GM11168 (cell line): ENCODE measurements at regions not wholly inside any gene's neighbourhood (a gene's known extent, or its start where the extent isn't known, plus 50 kb on each side); places are given as distances from the start of the nearest gene placed in this dataset.
"Not testable (repeated sequence)": the region's sequence is repeated elsewhere in the genome, so short reads cannot be mapped to it uniquely, and the experiment has no call there.

Experiments
- in situ Hi-C: fragments of 300-500 bp; cut with MboI; formaldehyde crosslinking; loops from one replicate; pipeline ENCODE4 v1.12.0; 2022; ENCODE audit warnings: low sequenced_read_pairs; ENCODE audit not compliant: unreplicated experiment

- in situ Hi-C loops = no loop called here
These were observed 52.5 kb upstream of the FBXO28 start for GRCh38 chr1:224061436-224061835.

DNA sequence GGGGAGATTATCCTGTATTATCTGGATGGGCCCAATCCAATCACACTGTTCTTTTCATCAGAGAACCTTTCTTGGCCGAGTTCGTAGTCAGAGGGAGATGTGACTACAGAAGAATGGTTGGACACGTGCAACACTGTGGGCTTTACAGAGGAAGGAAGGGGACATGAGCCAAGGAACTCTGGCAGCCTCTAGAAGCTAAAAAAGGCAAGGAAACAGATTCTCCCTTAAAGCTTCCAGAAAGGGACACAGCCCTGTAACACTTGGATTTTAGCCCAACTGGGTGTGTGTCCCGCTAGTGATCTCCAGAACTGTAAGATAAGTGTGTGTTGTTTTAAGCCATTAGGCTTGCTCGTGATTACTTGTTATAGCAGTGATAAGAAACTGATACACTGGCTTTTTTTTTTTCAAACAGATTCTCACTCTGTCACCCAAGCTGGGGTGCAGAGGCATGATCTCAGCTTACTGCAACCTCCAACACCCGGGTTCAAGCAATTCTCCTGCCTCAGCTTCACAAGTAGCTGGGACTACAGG lies 53.9 kb upstream of the FBXO28 start:
- in situ Hi-C loops = no loop called here

DNA sequence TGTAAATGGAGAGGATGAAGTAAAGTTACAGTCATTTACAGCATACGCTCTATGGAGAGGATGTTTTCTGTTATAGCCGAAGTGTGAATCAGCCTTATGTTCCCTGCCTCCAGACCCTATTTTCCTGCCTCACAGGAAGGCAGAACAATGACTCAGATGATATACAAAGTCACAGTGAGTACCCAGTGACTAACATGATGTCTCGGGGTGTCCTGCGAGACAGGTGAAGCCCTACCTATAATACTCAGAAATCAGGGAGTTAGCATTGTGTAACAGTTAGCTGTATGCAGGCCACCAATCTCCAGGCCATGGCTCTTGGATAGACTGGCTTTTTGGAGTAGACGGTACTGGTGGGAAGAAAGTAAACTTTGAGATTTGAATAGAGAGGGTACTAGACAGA lies 55.6 kb upstream of the FBXO28 start:
- in situ Hi-C loops = no loop called here

DNA sequence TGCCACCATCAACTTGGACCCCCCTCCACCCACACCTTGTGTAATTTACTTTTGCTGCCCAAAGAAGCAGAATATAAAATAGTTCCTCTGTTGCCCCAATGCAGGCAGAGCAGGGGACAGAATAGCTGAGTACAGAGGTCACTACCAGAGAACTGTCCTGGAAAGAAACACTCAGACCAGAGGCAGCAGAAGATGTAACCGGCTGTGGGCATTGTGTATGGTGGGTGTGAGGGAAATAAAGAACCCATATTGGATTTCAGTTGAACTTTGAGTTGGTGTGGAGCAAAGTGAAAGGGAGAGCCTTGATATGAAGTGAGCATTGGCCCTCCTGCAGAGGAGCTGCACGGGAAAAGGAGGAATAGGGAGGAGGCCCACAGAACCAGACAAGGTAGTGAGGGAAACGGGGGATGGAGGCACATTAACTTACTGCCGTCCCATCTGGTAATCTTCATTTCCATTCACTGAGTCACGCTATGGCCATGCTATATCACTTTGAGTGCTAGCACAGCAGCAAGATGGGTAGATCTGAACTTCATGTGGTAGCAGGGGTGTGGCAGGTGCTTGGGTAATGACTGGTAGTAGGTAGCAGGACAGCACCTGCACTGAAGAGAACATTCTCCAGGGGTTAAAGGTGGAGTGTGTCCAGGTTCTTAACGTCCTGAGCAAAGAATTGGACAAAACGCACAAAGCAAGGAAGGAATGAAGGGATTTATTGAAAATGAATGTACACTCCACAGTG lies 56.3 kb upstream of the FBXO28 start:
- in situ Hi-C loops = no loop called here

DNA sequence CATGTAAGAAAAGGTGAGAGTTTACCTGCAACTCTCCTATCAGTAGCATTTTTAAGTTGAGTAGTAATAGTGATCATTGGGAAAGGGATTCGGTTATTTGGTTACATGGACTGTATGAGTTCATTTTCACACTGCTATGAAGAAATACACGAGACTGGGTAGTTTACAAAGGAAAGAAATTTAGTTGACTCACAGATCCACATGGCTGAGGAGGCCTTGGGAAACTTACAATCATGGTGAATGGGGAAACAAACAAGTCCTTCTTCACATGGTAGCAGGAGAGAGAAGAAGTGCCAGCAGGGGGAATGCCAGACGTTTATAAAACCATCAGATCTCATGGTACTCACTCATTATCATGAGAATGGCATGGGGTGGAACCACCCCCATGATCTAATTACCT lies 59.3 kb upstream of the FBXO28 start:
- in situ Hi-C loops = no loop called here

GRCh38 chr1:224054012-224054411 lies 59.9 kb upstream of the FBXO28 start:
- in situ Hi-C loops = no loop called here

GRCh38 chr1:224053456-224053855 lies 60.5 kb upstream of the FBXO28 start:
- in situ Hi-C loops = no loop called here

DNA sequence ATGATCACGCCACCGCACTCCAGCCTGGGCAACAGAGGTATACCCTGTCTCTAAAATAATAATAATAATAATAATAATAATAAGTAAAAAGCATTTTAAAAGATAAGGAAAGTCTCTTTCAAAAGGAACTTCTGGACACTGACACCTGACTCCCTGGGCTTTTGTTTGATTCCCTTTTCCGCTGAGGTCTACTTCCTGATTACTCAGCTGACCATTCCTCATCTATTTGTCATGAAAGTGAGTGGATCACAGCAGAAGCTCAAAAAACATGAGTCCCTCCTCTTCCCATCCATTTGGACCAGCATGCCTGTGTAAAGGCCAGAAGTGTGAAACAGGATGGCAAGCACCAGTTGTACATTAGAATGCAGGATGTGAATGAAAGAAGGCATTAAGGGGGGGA lies 61.1 kb upstream of the FBXO28 start:
- in situ Hi-C loops = no loop called here

- in situ Hi-C loops = not testable (repeated sequence)
These were observed 62.1 kb upstream of the FBXO28 start for GRCh38 chr1:224051782-224052181.

GRCh38 chr1:224051086-224051406 lies 62.9 kb upstream of the FBXO28 start:
- in situ Hi-C loops = no loop called here

DNA sequence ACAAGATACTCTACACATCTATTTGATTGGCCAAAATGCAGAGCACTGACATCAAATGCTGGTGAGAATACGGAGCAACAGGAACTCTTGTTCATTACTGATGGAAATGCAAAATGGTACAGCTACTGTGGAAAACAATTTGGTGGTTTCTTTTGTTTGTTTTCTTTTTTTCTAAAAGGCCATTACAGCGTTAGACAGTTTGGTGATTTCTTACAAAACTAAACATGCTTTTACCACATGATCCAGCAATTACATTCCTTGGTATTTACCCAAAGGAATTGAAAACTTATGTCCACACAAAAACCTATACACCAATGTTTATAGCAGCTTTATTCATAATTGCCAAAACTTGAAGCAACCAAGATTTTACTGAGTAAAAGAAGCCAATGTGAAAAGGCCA lies 66.4 kb upstream of the FBXO28 start:
- in situ Hi-C loops = no loop called here

DNA sequence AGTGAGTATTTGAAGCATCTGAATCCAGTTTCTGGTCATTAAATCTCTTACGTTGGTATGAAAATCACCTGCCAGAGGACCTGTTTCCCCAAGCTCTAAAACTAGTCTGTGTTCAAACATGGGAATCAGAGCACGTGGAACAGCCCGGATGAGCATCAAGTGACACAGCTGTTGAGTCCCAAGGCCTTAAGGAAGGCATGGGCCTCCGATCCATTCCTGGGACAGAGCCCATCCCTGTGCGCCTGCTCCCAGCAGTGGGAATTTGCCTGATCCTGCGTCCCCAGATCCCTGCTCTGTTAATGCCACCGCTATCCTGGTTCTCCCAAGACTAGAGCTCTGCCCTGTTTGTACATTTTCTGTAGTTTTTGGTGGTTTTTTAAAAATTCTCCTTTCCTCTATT lies 68.4 kb upstream of the FBXO28 start:
- in situ Hi-C loops = no loop called here

DNA sequence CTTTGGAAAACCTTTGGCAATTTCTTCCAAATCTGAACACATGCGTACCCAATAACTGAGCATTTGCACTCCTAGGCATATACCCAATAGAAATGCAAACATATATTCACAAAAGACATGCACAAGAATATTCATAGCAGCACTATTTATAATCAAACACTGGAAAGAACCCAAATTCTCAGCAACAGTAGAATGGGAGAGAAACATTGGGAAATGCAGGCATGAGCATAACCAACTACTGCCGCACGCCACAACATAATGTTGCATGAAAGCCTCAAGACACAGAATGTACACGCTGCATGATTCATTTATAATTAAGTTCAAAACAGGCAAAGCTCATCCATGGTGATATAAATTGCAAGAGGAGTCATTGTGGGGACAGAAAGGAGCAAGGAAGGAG lies 69.5 kb upstream of the FBXO28 start:
- in situ Hi-C loops = no loop called here

DNA sequence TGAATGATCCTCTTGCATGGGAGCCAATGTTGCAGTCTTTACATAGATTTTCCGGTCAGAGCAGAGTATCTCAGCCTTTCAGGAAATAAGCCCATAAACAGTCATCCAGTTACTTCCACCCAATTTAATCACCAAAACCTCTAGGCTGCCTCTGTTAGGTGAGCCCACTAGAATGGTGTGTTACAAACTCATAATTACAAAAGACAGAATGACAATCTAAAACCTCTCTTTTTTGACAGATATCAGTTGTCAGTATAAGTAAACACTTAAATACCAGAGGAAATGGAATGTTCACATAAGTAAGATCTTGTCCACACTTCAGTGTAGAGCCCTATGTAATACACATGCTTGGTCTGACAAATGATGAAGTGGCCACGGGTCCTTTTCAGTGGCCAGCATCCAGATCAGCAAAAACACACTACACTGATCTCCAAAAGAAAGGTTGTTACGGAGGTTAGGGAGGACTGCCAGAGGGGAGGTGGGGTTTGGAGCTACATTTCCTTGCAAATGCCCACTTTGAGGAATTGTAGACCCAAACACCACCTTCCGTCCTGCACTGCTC lies 71.3 kb upstream of the FBXO28 start:
- in situ Hi-C loops = no loop called here

- in situ Hi-C loops = no loop called here
These were observed 72.9 kb upstream of the FBXO28 start for GRCh38 chr1:224041032-224041431.

GRCh38 chr1:224040423-224040822 lies 73.5 kb upstream of the FBXO28 start:
- in situ Hi-C loops = not testable (repeated sequence)

GRCh38 chr1:224040006-224040405 lies 73.9 kb upstream of the FBXO28 start:
- in situ Hi-C loops = not testable (repeated sequence)

DNA sequence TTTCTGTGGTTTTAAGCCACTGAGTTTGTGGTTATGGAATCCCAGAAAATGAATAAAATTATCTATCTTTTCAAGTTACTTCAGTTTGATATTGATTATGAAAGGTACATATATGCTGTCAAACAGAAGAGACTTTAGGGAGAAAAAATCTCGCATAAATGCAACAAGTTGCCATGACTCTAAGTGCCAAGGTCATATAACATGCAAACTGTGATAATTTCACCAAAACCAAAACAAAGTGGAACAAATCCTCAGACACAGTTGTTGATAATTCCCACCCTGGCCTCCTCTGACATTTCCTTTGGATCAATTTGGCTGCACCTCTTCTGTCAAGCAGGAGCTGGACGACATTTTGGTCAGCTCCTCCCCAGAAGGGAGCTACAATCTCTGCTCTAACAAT lies 75.1 kb upstream of the FBXO28 start:
- in situ Hi-C loops = not testable (repeated sequence)

- in situ Hi-C loops = not testable (repeated sequence)
These were observed 76.5 kb upstream of the FBXO28 start for GRCh38 chr1:224037362-224037761.

- in situ Hi-C loops = not testable (repeated sequence)
These were observed 81.2 kb upstream of the FBXO28 start for GRCh38 chr1:224032608-224033276.

- in situ Hi-C loops = not testable (repeated sequence)
These were observed 81.9 kb upstream of the FBXO28 start for GRCh38 chr1:224031986-224032385.

DNA sequence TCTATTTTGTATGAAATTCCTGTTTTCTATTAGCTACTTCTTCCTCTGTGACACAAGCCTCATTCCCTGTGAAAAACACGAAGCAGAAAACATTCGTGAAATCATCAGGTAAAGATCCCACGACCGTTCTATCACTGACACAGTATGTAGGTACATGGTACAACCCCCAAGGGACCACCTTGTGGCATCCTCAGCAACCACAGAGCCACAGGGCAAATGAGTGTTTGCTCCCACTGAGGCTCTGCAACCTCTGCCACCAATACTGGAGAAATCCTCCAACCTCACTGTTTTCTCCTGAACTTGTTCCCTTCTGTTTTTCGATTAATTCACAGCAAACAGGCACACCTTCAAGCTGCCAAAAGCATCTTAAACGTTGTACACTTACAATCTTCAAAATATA lies 83.7 kb upstream of the FBXO28 start:
- in situ Hi-C loops = not testable (repeated sequence)
